ENCODE measurements at regions not wholly inside any gene's neighbourhood (a gene's known extent, or its start where the extent isn't known, plus 50 kb on each side); places are given as distances from the start of the nearest gene placed in this dataset.

DNA sequence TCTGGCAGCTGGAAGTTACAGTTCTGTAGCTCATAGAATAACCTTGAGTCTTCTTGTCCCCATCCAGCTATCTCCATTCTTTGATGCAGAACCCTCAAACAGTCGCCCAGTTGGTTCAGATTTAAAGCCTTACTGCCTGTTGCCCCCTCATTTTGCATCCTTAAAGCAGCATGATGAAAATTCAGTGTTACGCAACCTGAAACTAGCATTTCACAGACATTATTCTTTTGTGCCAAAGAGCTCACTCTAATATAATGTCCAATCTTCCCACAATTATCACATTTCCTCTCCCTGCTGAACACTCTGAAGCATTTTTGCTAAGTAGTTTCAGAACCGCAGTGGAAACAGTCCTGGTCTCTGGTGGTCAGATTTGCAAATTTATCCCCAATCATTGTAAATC, 318.0 kb downstream of the PSAT1 start:
- TF ChIP-seq GATA3 (IDR thresholded peaks at IDR 0.05; ENCODE audit: low read depth, low read length) (no peak), GATA2 (IDR thresholded peaks at IDR 0.05; ENCODE audit: low read depth, low read length) (no peak)

Data from SH-SY5Y (cell line).